ENCODE measurements at regions not wholly inside any gene's neighbourhood (a gene's known extent, or its start where the extent isn't known, plus 50 kb on each side); places are given as distances from the start of the nearest gene placed in this dataset.

DNA sequence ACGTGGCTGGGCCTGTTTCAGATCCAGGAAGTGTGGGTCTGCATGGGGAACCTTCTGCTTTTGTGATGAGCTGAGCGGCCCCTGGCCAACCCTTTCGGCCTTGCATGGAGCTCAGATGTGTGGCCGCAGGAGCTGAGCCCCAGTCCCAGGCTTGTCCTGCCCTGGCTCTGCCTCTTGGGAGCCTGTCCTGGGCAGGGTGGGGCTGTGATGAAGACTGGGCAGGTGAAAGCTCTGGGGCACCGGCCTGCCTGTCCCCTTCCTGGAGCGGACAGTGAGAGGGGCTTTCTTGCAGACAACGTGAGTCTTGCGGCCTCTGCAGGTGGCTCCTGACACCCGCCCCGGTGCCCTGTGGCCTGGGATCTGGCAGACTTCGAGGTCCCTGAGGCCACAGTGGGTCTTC is 1296.6 kb downstream of the BRD1 start:
- TF ChIP-seq, protein P1, sequence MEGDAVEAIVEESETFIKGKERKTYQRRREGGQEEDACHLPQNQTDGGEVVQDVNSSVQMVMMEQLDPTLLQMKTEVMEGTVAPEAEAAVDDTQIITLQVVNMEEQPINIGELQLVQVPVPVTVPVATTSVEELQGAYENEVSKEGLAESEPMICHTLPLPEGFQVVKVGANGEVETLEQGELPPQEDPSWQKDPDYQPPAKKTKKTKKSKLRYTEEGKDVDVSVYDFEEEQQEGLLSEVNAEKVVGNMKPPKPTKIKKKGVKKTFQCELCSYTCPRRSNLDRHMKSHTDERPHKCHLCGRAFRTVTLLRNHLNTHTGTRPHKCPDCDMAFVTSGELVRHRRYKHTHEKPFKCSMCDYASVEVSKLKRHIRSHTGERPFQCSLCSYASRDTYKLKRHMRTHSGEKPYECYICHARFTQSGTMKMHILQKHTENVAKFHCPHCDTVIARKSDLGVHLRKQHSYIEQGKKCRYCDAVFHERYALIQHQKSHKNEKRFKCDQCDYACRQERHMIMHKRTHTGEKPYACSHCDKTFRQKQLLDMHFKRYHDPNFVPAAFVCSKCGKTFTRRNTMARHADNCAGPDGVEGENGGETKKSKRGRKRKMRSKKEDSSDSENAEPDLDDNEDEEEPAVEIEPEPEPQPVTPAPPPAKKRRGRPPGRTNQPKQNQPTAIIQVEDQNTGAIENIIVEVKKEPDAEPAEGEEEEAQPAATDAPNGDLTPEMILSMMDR (IDR thresholded peaks at IDR 0.05): no peak
- no peak for TF ChIP-seq EZH2 (IDR thresholded peaks at IDR 0.05; ENCODE audit: borderline replicate concordance, insufficient read depth, low read depth, low read length, poor library complexity, severe bottlenecking)
